B cell (primary cell): ENCODE measurements at regions not wholly inside any gene's neighbourhood (a gene's known extent, or its start where the extent isn't known, plus 50 kb on each side); places are given as distances from the start of the nearest gene placed in this dataset.

ENCODE experiments used
- ATAC-seq: fragments of 200-7000 bp; cut with Tn5 transposase; one replicate; pipeline ENCODE4 v1.10.0; 2021; ENCODE audit warnings: low read depth, mild to moderate bottlenecking, moderate number of reproducible peaks, moderate library complexity
- CTCF ChIA-PET: fragments of 350-600 bp; sonication (Branson Sonifier 250); formaldehyde crosslinking; loops from one replicate; lab custom pipeline; 2021; ENCODE audit warnings: antibody characterized with exemption, inconsistent platforms; lab: Charles Lee
- POLR2A ChIA-PET: fragments of 350-600 bp; sonication (Branson Sonifier 250); formaldehyde crosslinking; loops from one replicate; lab custom pipeline; 2021; ENCODE audit warnings: antibody characterized with exemption; lab: Charles Lee
- DNase-seq: peaks from one replicate; pipeline ENCODE4 v3.0.0; 2013
- H2AFZ ChIP-seq: 2 replicates; pipeline ENCODE4 v1.6.1; 2012; ENCODE audit warnings: mild to moderate bottlenecking, low read depth, low read length; ENCODE audit not compliant: insufficient read depth, poor library complexity, severe bottlenecking
- H3K27ac ChIP-seq, 2 donors: 1 replicate in 1 of 2; 2 replicates in 1 of 2; pipeline ENCODE4 v1.5.1; 2012 to 2013; ENCODE audit warnings: low read length in 2 of 2, mild to moderate bottlenecking in 2 of 2, moderate library complexity in 1 of 2
- H3K27me3 ChIP-seq, 4 experiments: fragments of 200-600 bp in 1 of 4; sonication (generic) in 1 of 4; replicated peaks in 1 of 4; 1 replicate in 2 of 4; 2 replicates in 2 of 4; pipeline versions ENCODE4 v1.6.1 to v1.7.0; 2013 to 2016; ENCODE audit warnings: low read length in 3 of 4, mild to moderate bottlenecking in 2 of 4, mixed read lengths in 1 of 4, moderate library complexity in 1 of 4; ENCODE audit not compliant: insufficient read depth in 4 of 4, control insufficient read depth in 3 of 4; ENCODE audit errors: control extremely low read depth in 1 of 4
- H3K36me3 ChIP-seq, 2 experiments: replicated peaks in 1 of 2; 1 replicate in 1 of 2; 2 replicates in 1 of 2; pipeline versions ENCODE4 v1.6.1 to v1.7.1; 2013; ENCODE audit warnings: low read length in 1 of 2; ENCODE audit not compliant: insufficient read depth in 2 of 2, control insufficient read depth in 1 of 2; ENCODE audit errors: control extremely low read depth in 1 of 2, extremely low read depth in 1 of 2
- H3K4me1 ChIP-seq, 2 donors: fragments of 200-600 bp in 1 of 2; sonication (generic) in 1 of 2; 1 replicate in 1 of 2; 2 replicates in 1 of 2; pipeline versions ENCODE4 v1.5.1 to v1.6.1; 2013 to 2017; ENCODE audit warnings: low read length in 2 of 2; ENCODE audit not compliant: control insufficient read depth in 2 of 2, insufficient read depth in 2 of 2
- H3K4me2 ChIP-seq: replicated peaks from 2 replicates; pipeline ENCODE3; 2012; ENCODE audit warnings: mild to moderate bottlenecking, low read depth, low read length; ENCODE audit not compliant: poor library complexity, severe bottlenecking
- H3K4me3 ChIP-seq, 5 experiments: fragments of 200-600 bp in 1 of 5; sonication (generic) in 1 of 5; 1 replicate in 3 of 5; 2 replicates in 2 of 5; pipeline versions ENCODE4 v1.5.1 to v1.7.0; 2011 to 2016; ENCODE audit warnings: low read length in 4 of 5, mild to moderate bottlenecking in 4 of 5, low read depth in 2 of 5, control low read depth in 1 of 5, moderate library complexity in 1 of 5; ENCODE audit not compliant: insufficient read depth in 1 of 5; ENCODE audit errors: control extremely low read depth in 1 of 5, extremely low read depth in 1 of 5
- H3K79me2 ChIP-seq: fragments of 200-600 bp; sonication (generic); one replicate; pipeline ENCODE4 v1.6.0; 2016; ENCODE audit warnings: low read length; ENCODE audit not compliant: control insufficient read depth, insufficient read depth
- H3K9ac ChIP-seq: fragments of 200-600 bp; sonication (generic); 2 replicates; pipeline ENCODE4 v1.6.1; 2017; ENCODE audit warnings: mild to moderate bottlenecking, low read length, moderate library complexity
- H3K9me3 ChIP-seq, 3 donors: one replicate each; pipeline versions ENCODE4 v1.6.1 to v1.7.1; 2013; ENCODE audit warnings: low read length in 2 of 3; ENCODE audit not compliant: control insufficient read depth in 2 of 3, insufficient read depth in 1 of 3; ENCODE audit errors: control extremely low read depth in 1 of 3
- H4K20me1 ChIP-seq: 2 replicates; pipeline ENCODE4 v1.6.0; 2012; ENCODE audit warnings: mild to moderate bottlenecking, low read length; ENCODE audit not compliant: insufficient read depth, control insufficient read depth, poor library complexity, severe bottlenecking
- H3K27ac Mint-ChIP-seq: one replicate; pipeline ENCODE4 v1.8.0; 2021; ENCODE audit warnings: mixed read lengths
- H3K27me3 Mint-ChIP-seq: one replicate; pipeline ENCODE4 v1.8.0; 2021; ENCODE audit warnings: mixed read lengths
- H3K4me1 Mint-ChIP-seq: one replicate; pipeline ENCODE4 v1.8.0; 2021; ENCODE audit warnings: mixed read lengths
- H3K4me3 Mint-ChIP-seq: one replicate; pipeline ENCODE4 v1.8.0; 2021; ENCODE audit warnings: mixed read lengths
- H3K9me3 Mint-ChIP-seq: one replicate; pipeline ENCODE4 v1.8.0; 2022; ENCODE audit warnings: mixed read lengths; ENCODE audit not compliant: insufficient read depth
- EZH2 ChIP-seq: IDR thresholded peaks from 2 replicates; pipeline ENCODE4 v1.6.1; 2012; ENCODE audit warnings: borderline replicate concordance, low read depth, mild to moderate bottlenecking, moderate library complexity, low read length; ENCODE audit not compliant: insufficient read depth, poor library complexity, severe bottlenecking
- WGBS: methylation state at CpG from one replicate; pipeline ENCODE4 v1.1.5; 2013; ENCODE audit warnings: missing lambda C conversion rate; ENCODE audit not compliant: insufficient coverage; 5-methylcytosine and 5-hydroxymethylcytosine counted together
- intact Hi-C: fragments of 100-400 bp; cut with micrococcal nuclease; formaldehyde crosslinking; loops from one replicate; pipeline ENCODE4 v1.10.0; 2022
- TF ChIP-seq, protein P1 (sequence below): fragments of 200-600 bp; IDR thresholded peaks from one replicate; pipeline ENCODE4 v1.8.0; 2022; ENCODE audit warnings: antibody characterized with exemption, mild to moderate bottlenecking

DNA sequence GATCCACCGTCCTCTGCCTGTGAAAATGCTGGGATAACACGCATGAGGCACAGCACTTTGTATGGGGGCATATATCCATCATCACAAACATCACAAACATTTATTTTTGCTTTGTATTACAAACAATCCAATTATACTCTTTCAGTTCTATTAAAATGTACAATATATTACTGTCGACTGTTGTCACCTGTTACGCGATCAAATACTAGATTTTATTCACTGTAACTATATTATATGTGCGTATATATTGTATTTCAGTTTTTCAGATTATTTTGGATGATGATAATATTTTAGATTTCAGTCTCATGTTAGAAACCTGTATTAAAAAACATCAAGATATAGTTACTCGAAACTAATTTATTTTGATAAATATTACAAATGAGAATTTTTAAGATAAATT, 998.3 kb downstream of the EFNB2 start:
- TF ChIP-seq EZH2: no peak
- TF ChIP-seq, protein P1, sequence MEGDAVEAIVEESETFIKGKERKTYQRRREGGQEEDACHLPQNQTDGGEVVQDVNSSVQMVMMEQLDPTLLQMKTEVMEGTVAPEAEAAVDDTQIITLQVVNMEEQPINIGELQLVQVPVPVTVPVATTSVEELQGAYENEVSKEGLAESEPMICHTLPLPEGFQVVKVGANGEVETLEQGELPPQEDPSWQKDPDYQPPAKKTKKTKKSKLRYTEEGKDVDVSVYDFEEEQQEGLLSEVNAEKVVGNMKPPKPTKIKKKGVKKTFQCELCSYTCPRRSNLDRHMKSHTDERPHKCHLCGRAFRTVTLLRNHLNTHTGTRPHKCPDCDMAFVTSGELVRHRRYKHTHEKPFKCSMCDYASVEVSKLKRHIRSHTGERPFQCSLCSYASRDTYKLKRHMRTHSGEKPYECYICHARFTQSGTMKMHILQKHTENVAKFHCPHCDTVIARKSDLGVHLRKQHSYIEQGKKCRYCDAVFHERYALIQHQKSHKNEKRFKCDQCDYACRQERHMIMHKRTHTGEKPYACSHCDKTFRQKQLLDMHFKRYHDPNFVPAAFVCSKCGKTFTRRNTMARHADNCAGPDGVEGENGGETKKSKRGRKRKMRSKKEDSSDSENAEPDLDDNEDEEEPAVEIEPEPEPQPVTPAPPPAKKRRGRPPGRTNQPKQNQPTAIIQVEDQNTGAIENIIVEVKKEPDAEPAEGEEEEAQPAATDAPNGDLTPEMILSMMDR: no peak
- POLR2A ChIA-PET: no interaction called here
- no peak overlapping the region for H2AFZ ChIP-seq
- no peak overlapping the region for H3K4me3 Mint-ChIP-seq
- no peak overlapping the region for H3K4me2 ChIP-seq
- DNase-seq (no peak), ATAC-seq (no peak)
- no peaks in the 10 kb centered on the region for H4K20me1 ChIP-seq
- H3K27me3 Mint-ChIP-seq: no peaks in the 10 kb centered on the region
- no peak overlapping the region for H3K9ac ChIP-seq
- CTCF ChIA-PET: no interaction called here
- H3K4me3 ChIP-seq: no peak overlapping the region
- no peak overlapping the region for H3K27ac Mint-ChIP-seq
- intact Hi-C loops: no loop called here
- no peaks in the 10 kb centered on the region for H3K79me2 ChIP-seq
- H3K4me1 ChIP-seq: no peaks in the 10 kb centered on the region
- no peaks in the 10 kb centered on the region for H3K36me3 ChIP-seq
- H3K4me1 Mint-ChIP-seq: no peaks in the 10 kb centered on the region
- no CpG with 5 or more reads among the region's 7 CpGs for WGBS
- no peaks in the 10 kb centered on the region for H3K27me3 ChIP-seq
- no peaks in the 10 kb centered on the region for H3K9me3 ChIP-seq
- no peak overlapping the region for H3K27ac ChIP-seq
- H3K9me3 Mint-ChIP-seq: peaks cover 3% of the 10 kb centered on the region

DNA sequence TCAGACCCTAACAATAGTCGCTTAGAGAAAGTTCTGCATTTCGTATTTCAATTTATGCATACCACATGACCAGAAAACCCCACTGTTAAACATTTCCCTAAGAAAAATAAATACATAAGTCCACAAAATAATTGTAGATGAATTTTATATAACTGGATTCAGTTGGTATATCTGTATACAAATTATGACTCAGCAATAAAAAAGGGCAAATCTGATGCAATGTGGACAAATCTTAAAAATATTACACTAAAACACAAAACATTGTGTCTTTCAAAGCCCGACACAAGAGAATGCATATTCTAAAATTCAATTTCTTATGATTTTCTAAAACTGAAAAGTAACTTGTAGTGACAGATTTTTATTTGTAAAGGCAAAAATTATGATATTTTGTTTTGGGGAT, 1005.0 kb downstream of the EFNB2 start:
- Histone ChIP-seq H3K36me3 (no peaks in the 10 kb centered on the region), H3K4me3 (no peak overlapping the region), H3K9me3 (no peaks in the 10 kb centered on the region), H3K9ac (no peak overlapping the region), H4K20me1 (no peaks in the 10 kb centered on the region), H3K27me3 (no peaks in the 10 kb centered on the region), H3K4me2 (no peak overlapping the region), H3K4me1 (no peaks in the 10 kb centered on the region), H2AFZ (no peak overlapping the region), H3K27ac (no peak overlapping the region), H3K79me2 (no peaks in the 10 kb centered on the region)
- intact Hi-C loops: no loop called here
- H3K4me3 Mint-ChIP-seq: no peak overlapping the region
- no peak overlapping the region for H3K27ac Mint-ChIP-seq
- no peaks in the 10 kb centered on the region for H3K4me1 Mint-ChIP-seq
- no peak for ATAC-seq
- ChIA-PET POLR2A (no interaction called here), CTCF (no interaction called here)
- no peak for DNase-seq
- WGBS: no CpG with 5 or more reads among the region's 3 CpGs
- H3K9me3 Mint-ChIP-seq: peaks cover 3% of the 10 kb centered on the region
- H3K27me3 Mint-ChIP-seq: no peaks in the 10 kb centered on the region
- TF ChIP-seq, protein P1: no peak
- TF ChIP-seq EZH2: no peak
